ENCODE measurements at regions not wholly inside any gene's neighbourhood (a gene's known extent, or its start where the extent isn't known, plus 50 kb on each side); places are given as distances from the start of the nearest gene placed in this dataset.

DNA sequence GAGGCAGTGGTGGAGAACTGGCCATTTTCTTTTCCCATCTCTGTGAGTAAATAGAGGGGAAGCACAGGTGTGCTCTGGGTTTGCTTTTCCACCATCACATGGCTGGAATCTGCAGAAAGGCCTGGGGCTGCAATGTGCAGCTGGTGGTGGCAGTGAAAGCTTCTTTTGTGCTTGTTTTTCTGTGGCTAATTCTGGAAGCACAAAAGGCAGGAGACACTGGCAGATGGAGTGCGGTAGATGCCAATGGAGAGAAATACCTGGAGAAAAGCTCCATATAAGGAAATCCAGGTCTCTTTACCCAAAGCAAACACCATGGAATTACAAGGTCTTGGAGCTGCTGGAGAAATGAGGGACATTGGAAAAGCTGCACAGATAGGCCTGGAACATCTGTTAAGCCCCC is 146.9 kb downstream of the HAPSTR1 start:
- no peak for TF ChIP-seq SP1 (IDR thresholded peaks at IDR 0.05)
- TF ChIP-seq, protein P1, sequence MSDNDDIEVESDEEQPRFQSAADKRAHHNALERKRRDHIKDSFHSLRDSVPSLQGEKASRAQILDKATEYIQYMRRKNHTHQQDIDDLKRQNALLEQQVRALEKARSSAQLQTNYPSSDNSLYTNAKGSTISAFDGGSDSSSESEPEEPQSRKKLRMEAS (IDR thresholded peaks at IDR 0.05) = no peak
- TF ChIP-seq, protein P2, sequence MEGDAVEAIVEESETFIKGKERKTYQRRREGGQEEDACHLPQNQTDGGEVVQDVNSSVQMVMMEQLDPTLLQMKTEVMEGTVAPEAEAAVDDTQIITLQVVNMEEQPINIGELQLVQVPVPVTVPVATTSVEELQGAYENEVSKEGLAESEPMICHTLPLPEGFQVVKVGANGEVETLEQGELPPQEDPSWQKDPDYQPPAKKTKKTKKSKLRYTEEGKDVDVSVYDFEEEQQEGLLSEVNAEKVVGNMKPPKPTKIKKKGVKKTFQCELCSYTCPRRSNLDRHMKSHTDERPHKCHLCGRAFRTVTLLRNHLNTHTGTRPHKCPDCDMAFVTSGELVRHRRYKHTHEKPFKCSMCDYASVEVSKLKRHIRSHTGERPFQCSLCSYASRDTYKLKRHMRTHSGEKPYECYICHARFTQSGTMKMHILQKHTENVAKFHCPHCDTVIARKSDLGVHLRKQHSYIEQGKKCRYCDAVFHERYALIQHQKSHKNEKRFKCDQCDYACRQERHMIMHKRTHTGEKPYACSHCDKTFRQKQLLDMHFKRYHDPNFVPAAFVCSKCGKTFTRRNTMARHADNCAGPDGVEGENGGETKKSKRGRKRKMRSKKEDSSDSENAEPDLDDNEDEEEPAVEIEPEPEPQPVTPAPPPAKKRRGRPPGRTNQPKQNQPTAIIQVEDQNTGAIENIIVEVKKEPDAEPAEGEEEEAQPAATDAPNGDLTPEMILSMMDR (IDR thresholded peaks at IDR 0.05; ENCODE audit: low read depth, low read length, missing input control) = no peak
- TF ChIP-seq YY1 (IDR thresholded peaks at IDR 0.05) = no peak
- no peak for TF ChIP-seq GABPA (IDR thresholded peaks at IDR 0.05 in 1 of 2, conservative IDR thresholded peaks at IDR 0.05 in 1 of 2)
- TF ChIP-seq, protein P3, sequence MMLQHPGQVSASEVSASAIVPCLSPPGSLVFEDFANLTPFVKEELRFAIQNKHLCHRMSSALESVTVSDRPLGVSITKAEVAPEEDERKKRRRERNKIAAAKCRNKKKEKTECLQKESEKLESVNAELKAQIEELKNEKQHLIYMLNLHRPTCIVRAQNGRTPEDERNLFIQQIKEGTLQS (IDR thresholded peaks at IDR 0.05) = no peak
- TF ChIP-seq RXRA (IDR thresholded peaks at IDR 0.05) = no peak

Measured in liver (tissue), 3 donors.